Epithelial cell of esophagus (primary cell): ENCODE measurements at regions not wholly inside any gene's neighbourhood (a gene's known extent, or its start where the extent isn't known, plus 50 kb on each side); places are given as distances from the start of the nearest gene placed in this dataset.

Experiments
- DNase-seq: peaks from one replicate; pipeline ENCODE4 v3.0.0; 2010; ENCODE audit warnings: low read depth
- H3K4me3 ChIP-seq: 2 replicates; pipeline ENCODE4 v1.5.1; 2011; ENCODE audit warnings: mild to moderate bottlenecking, low read length, control low read depth
- CTCF ChIP-seq: IDR thresholded peaks from 2 replicates; pipeline ENCODE4 v1.5.1; 2011; ENCODE audit warnings: low read depth, mild to moderate bottlenecking, low read length, control low read depth, inconsistent platforms; ENCODE audit not compliant: insufficient read depth; ENCODE audit errors: missing control alignments

DNA sequence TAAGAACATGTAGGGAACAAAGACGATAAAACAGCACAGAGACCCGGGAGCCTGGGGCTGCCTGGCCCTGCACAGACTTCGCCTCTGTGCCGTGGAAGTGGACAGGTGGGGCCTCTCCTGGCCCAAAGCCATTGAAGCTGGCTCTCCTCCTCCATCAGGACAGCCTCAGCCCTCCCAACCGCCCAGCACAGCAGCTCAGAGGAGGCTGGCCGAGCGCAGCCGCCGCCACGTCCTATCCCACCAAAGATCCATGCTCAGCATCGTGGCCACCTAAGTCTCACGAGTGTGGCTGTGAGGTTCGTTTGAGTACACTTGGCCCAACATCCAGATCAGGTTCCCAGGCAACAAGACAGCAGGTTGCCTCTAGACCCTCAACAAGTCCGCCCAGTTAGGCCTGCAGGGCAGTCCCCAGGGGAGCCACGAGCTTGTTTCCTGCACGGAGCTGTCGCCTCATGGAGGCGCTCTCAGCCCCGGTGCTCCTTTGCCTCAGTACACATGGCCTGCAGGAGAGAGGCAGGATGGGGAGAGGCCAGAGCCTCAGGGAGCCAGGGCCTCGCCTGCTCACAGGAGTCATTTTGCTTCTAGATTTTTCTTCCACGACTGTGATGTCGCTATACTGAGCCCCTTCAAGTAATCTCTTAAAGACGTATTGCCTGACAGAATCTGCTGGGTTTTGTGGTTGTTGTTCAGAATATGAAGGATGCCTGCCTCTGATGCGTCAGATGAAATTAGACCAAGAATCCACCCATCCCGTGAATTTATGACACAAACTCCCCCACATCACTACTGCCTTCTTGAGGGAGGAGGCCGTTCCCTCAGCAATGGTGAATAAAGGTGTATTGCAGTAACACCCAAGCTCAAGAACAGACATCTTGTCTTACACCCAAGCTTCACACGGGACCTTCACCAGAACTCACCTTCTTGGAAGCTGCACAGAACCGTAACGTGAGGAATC lies 102.7 kb downstream of the RNASET2 start:
- no peak for DNase-seq
- no peak for TF ChIP-seq CTCF

DNA sequence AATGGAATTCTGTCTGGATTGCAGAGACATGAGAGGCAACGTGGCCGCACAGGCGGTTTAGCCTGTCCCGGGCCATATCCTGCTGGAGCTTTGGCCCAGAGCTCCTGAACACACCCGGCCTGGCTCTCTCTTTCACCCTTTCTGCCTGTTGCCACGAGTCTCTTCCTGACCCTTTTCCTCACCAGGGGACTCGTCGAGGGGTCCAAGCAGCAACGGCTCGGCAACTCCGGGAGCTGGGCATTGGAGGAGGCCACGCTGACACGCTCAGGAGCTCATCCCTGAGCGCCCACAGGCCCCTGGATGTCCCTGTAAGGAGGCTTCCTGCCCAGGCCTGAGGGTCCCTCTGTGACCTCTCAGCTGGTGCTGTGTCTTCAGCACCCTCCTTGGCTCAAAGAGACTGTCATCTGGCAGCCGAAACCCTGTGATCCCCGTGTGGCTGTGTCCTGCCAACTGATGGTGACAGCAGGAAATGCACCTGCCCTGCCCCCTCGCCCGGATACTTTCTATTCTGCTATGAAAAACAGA lies 103.8 kb downstream of the RNASET2 start:
- no peak for DNase-seq
- H3K4me3 ChIP-seq = no peak overlapping the region
- no peak for TF ChIP-seq CTCF

More for the DNA sequence above, 102.7 kb downstream of the RNASET2 start:
- H3K4me3 ChIP-seq = no peak overlapping the region

- TF ChIP-seq CTCF = no peak
- no peak overlapping the region for H3K4me3 ChIP-seq
- DNase-seq = no peak
Measured at GRCh38 chr6:166851911-166852310, 104.4 kb downstream of the RNASET2 start.

GRCh38 chr6:166851426-166851825 lies 104.9 kb downstream of the RNASET2 start:
- TF ChIP-seq CTCF = no peak
- DNase-seq = no peak
- no peak overlapping the region for H3K4me3 ChIP-seq

GRCh38 chr6:166850677-166851076 lies 105.7 kb downstream of the RNASET2 start:
- DNase-seq = no peak
- TF ChIP-seq CTCF = no peak
- no peak overlapping the region for H3K4me3 ChIP-seq

DNA sequence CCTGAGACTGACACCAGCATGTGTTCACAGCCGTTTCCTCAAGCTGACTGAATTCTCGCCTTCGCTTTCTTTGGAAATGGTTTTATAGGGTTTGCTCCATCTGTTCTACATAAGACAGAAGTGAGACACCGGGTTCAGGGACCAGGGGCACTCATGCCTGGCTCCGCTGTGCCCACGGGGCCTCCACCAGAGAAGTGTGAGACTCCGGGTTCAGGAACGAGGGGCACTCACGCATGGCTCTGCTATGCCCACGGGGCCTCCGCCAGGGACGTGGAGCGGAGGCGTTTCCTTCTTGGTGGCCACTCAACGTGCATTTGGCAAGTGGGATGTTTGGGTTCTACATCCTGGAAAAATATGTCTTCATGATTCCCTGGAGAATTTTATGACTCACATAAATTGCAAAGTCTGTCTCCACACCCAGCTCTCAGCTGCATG lies 106.6 kb downstream of the RNASET2 start:
- DNase-seq = no peak
- no peak overlapping the region for H3K4me3 ChIP-seq
- no peak for TF ChIP-seq CTCF
